DMS153 (cell line): ENCODE measurements at regions not wholly inside any gene's neighbourhood (a gene's known extent, or its start where the extent isn't known, plus 50 kb on each side); places are given as distances from the start of the nearest gene placed in this dataset.

Source experiments
- DNase-seq: peaks from one replicate; lab custom pipeline; 2025; lab: John Stamatoyannopoulos, UW

GRCh38 chr20:24762791-24763350 is 186.2 kb upstream of the CST7 start:
- no peak for DNase-seq

GRCh38 chr20:24763386-24764026 is 185.6 kb upstream of the CST7 start:
- no peak for DNase-seq

GRCh38 chr20:24764027-24764793 is 184.9 kb upstream of the CST7 start:
- DNase-seq = no peak

- no peak for DNase-seq
Observed at GRCh38 chr20:24764794-24765202, 184.3 kb upstream of the CST7 start.

GRCh38 chr20:24765316-24766142 is 183.5 kb upstream of the CST7 start:
- DNase-seq = no peak

GRCh38 chr20:24766143-24766527 is 182.9 kb upstream of the CST7 start:
- DNase-seq = no peak

GRCh38 chr20:24766826-24767622 is 182.0 kb upstream of the CST7 start:
- DNase-seq = no peak

- DNase-seq = no peak
Observed at GRCh38 chr20:24767623-24768100, 181.4 kb upstream of the CST7 start.

GRCh38 chr20:24768201-24768636 is 180.8 kb upstream of the CST7 start:
- DNase-seq = no peak

GRCh38 chr20:24768713-24769601 is 180.1 kb upstream of the CST7 start:
- DNase-seq = no peak

GRCh38 chr20:24769878-24770627 is 179.0 kb upstream of the CST7 start:
- no peak for DNase-seq

- no peak for DNase-seq
Observed at GRCh38 chr20:24770628-24771541, 178.2 kb upstream of the CST7 start.

GRCh38 chr20:24771542-24772061 is 177.5 kb upstream of the CST7 start:
- no peak for DNase-seq

GRCh38 chr20:24772667-24773066 is 176.4 kb upstream of the CST7 start:
- no peak for DNase-seq

GRCh38 chr20:24773168-24773567 is 175.9 kb upstream of the CST7 start:
- no peak for DNase-seq

- DNase-seq = no peak
Observed at GRCh38 chr20:24773751-24774201, 175.3 kb upstream of the CST7 start.

- no peak for DNase-seq
Observed at GRCh38 chr20:24775966-24776365, 173.1 kb upstream of the CST7 start.

GRCh38 chr20:24776755-24777271 is 172.3 kb upstream of the CST7 start:
- no peak for DNase-seq
